GM10266 (cell line): ENCODE measurements at regions not wholly inside any gene's neighbourhood (a gene's known extent, or its start where the extent isn't known, plus 50 kb on each side); places are given as distances from the start of the nearest gene placed in this dataset.

Source experiments
- DNase-seq: peaks from one replicate; pipeline ENCODE4 v3.0.0; 2012; ENCODE audit errors: extremely low spot score
- TF ChIP-seq, protein P1 (sequence below): IDR thresholded peaks from 2 replicates; pipeline ENCODE4 v1.5.1; 2012; ENCODE audit warnings: mild to moderate bottlenecking, low read depth; ENCODE audit not compliant: control insufficient read depth, insufficient read depth; ENCODE audit errors: missing control alignments

DNA sequence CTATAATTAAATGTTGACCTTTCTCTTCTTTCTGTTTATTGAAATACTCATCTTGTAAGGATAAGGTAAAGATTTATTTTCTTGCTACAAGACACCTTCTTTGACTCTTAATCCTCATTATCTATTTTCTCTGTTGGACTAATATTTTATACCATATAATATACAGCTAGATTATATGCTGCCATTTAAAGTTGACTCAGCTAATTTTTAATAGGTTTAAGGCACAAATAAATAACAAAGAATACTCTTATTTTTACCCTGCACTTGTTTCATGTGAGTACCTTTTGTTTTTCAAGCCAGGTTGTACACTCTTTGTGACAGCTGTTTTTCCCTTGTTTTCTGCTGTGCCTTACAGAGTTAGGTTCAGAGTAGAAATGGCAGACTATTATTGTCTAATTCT, 83.9 kb upstream of the ASCC3 start:
- TF ChIP-seq, protein P1, sequence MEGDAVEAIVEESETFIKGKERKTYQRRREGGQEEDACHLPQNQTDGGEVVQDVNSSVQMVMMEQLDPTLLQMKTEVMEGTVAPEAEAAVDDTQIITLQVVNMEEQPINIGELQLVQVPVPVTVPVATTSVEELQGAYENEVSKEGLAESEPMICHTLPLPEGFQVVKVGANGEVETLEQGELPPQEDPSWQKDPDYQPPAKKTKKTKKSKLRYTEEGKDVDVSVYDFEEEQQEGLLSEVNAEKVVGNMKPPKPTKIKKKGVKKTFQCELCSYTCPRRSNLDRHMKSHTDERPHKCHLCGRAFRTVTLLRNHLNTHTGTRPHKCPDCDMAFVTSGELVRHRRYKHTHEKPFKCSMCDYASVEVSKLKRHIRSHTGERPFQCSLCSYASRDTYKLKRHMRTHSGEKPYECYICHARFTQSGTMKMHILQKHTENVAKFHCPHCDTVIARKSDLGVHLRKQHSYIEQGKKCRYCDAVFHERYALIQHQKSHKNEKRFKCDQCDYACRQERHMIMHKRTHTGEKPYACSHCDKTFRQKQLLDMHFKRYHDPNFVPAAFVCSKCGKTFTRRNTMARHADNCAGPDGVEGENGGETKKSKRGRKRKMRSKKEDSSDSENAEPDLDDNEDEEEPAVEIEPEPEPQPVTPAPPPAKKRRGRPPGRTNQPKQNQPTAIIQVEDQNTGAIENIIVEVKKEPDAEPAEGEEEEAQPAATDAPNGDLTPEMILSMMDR, result no peak
- no peak for DNase-seq

DNA sequence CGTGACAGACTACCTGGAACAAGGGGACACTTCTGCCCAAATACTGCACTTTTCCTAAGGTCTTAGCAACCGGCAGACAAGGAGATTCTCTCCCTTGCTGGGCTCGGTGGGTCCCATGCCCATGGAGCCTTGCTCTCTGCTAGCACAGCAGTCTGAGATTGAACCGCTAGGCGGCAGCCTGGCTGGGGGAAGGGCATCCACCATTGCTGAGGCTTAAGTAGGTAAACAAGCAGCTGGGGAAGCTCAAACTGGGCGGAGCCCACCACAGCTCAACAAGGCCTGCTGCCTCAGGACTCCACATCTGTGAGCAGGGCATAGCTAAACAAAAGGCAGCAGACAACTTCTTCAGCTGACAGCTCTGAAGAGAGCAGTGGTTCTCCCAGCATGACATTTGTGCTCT, 87.8 kb upstream of the ASCC3 start:
- TF ChIP-seq, protein P1, result no peak
- no peak for DNase-seq

DNA sequence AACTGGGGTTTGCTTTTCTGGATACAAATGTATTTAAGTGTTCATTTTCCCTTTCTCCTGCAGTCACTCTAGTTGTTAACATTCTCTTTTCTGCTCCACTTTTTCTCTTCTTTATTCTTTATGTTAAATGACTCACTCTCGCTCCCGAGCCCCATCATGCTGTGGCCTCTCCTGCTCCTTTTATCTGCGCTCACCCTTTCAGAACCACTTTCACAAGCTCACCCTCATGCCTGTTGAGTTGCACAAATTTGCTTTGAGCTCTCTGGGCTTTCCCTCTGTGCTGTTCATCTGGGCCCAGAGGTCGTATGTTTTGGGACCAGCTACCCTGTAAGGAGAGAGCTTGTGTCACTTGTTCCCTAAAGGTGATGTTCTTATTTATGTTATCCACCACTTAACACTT, 98.1 kb upstream of the ASCC3 start:
- TF ChIP-seq, protein P1, result no peak
- DNase-seq, result no peak

DNA sequence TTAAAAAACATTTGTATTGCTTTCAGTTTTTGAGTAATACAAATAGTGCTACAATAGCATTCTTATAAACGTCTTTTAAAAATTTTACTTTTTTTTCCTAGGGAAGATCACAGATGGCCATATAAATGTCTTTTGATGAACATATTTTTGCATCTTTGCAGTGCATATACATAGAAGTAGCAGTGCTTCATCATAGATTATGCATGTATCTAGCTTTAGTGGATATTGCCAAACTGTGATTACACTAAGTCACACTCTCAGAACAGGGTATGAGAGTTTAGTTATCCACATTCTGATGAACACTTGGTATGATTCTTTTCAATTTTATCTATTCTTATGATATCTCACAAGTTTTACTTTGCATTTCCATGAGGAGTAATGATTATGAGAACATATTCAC, 99.8 kb upstream of the ASCC3 start:
- DNase-seq, result no peak
- TF ChIP-seq, protein P1, result no peak

DNA sequence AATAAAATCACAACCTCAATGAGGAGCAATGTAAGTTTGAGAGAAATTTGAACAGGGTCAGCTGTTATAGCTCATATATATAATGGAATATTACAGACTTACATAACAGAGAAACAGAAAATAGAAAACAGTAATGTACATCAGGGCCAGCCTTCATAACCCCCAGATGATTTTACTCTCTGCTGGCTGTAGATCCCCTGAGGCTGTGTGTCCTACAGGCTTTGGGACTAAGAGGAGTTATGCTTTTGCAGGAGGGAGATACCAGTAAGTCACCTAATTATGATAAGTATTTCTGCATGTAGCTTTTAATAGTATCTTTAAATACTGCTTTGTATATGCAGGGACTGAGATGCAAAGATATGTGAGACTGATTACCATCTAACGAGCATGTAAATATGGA, 105.8 kb upstream of the ASCC3 start:
- TF ChIP-seq, protein P1, result no peak

DNA sequence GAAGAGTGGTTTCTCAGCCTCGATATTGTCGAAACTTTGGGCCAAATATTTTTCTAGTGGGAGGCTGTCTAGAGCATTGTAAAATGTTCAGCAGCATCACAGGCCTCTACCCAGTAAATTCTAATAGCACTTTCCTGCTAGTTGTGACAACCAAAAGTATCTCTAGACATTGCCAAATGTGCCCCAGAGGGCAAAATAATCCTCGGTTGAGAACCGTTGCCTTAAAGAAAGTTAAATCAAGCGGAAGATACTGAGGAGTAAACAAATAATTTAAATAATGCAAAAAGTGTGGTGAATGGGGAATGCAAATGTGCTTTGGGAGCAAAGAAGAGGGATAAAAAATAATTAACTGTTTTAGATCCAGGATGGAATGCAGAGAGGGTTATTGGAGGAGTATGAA, 106.4 kb upstream of the ASCC3 start:
- TF ChIP-seq, protein P1, result no peak
- DNase-seq, result no peak

More for the DNA sequence above, 105.8 kb upstream of the ASCC3 start:
- no peak for DNase-seq

DNA sequence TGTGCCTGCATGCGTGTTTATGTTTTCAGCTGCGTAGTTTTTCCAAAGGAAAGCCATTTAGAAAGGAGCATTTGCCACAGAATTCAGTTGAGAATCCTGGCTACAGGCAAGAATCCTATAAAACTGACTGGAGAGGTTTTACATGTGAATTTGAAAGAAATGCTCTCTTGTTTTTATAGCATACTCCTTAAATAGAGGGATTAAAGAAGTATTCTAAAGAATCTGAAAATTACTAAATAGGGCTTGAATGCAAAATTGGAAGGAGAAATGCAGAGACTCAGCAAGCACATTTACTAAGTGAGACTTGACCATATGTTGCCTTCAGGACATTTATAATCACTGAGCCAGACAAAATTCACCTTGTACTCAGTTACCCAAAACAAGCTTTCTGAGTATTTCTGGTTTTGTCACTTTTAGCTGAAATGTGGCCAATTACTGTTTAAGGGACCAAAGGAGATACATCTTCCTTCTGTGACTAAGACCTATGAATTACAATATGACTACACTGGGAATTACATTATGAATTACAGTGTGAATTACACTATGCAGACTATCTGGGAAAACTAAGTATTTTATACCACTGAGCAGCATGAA, 107.4 kb upstream of the ASCC3 start:
- DNase-seq, result no peak

More for the DNA sequence above, 107.4 kb upstream of the ASCC3 start:
- TF ChIP-seq, protein P1, result no peak
